ENCODE measurements at regions not wholly inside any gene's neighbourhood (a gene's known extent, or its start where the extent isn't known, plus 50 kb on each side); places are given as distances from the start of the nearest gene placed in this dataset.
"Not testable (repeated sequence)": the region's sequence is repeated elsewhere in the genome, so short reads cannot be mapped to it uniquely, and the experiment has no call there.

DNA sequence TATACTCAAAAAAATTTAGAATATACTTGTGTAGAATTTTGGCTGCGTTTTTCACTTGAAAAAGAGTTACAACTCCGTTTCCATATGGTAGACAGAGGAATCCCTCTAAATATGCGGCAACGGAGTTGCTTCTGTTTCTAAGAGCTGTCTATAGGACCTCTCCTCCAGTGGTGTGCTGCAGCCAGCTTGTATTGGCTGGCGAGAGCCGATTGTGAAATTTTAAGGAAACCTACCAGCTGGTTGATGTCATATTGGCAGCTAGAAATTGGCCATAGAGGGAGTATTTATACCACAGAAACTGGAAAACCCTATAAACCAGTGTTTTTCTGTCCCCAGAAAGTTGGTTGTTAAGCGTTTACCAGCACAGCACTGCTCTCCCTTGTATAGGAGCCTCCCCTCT is 655.8 kb upstream of the EEF2KMT start:
- Mint-ChIP-seq H3K9me3 (peaks cover 20% of the 10 kb centered on the region), H3K27ac (ENCODE audit: low read depth) (no peak overlapping the region), H3K4me3 (no peak overlapping the region), H3K27me3 (no peaks in the 10 kb centered on the region), H3K4me1 (no peaks in the 10 kb centered on the region), H3K36me3 (ENCODE audit: insufficient read depth) (no peaks in the 10 kb centered on the region)
- DNase-seq (ENCODE audit: low spot score in 2 of 2) (no peak), ATAC-seq (replicated peaks; ENCODE audit: extremely low read depth, poor library complexity, severe bottlenecking) (no peak)

DNA sequence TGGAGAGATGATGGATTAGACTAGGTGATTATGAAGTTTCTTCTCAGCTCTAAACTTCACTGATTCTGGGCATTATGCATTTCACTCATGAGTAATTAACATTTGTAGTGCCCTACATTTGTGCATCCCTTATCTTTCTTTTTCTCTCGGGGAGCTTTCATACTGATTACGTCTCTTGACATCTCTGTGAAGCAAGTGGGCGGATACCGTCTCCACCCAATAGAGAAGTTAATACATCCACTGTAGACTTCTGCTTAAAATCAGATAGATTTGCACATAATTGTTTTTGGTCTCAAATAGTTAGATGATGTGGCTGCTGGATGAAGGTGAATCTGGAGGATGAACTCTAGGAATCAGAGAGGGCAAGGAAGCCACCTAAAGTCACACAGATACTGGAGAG is 653.6 kb upstream of the EEF2KMT start:
- no peak for DNase-seq (ENCODE audit: low spot score in 2 of 2)
- no peak for ATAC-seq (replicated peaks; ENCODE audit: extremely low read depth, poor library complexity, severe bottlenecking)
- Mint-ChIP-seq H3K4me1 (no peaks in the 10 kb centered on the region), H3K9me3 (peaks cover 19% of the 10 kb centered on the region), H3K27me3 (no peaks in the 10 kb centered on the region), H3K4me3 (no peak overlapping the region), H3K36me3 (ENCODE audit: insufficient read depth) (no peaks in the 10 kb centered on the region), H3K27ac (ENCODE audit: low read depth) (no peak overlapping the region)

- H3K27me3 Mint-ChIP-seq; DNase-seq (ENCODE audit: low spot score in 2 of 2); H3K27ac Mint-ChIP-seq (ENCODE audit: low read depth); ATAC-seq (replicated peaks; ENCODE audit: extremely low read depth, poor library complexity, severe bottlenecking); H3K4me3 Mint-ChIP-seq; H3K4me1 Mint-ChIP-seq; H3K36me3 Mint-ChIP-seq (ENCODE audit: insufficient read depth): not testable (repeated sequence)
- H3K9me3 Mint-ChIP-seq = peaks cover 19% of the 10 kb centered on the region
Observed at GRCh38 chr16:5750439-5750838, 652.8 kb upstream of the EEF2KMT start.

DNA sequence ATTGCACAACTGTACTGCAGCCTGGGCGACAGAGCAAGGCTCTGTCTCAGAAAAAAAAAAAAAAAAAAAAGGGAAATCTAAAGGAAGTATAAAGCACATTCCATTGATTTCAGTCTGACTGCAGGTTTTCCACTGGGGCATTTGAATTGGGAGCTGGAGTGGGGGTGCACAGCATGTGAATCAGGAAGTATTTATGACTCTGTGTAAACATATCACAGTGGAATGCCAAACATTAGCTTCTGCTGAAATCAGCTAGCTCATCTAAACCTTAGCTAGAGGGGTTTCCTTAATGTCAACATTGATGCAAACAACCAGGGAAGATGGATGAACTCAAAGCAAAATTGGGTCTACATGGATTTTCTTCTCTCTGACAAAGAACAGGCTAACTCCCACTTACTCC is 641.0 kb upstream of the EEF2KMT start:
- Mint-ChIP-seq H3K36me3 (ENCODE audit: insufficient read depth) (no peaks in the 10 kb centered on the region), H3K27ac (ENCODE audit: low read depth) (no peak overlapping the region), H3K9me3 (peaks cover 16% of the 10 kb centered on the region), H3K4me3 (no peak overlapping the region), H3K4me1 (no peaks in the 10 kb centered on the region), H3K27me3 (no peaks in the 10 kb centered on the region)
- no peak for ATAC-seq (replicated peaks; ENCODE audit: extremely low read depth, poor library complexity, severe bottlenecking)
- no peak for DNase-seq (ENCODE audit: low spot score in 2 of 2)

GRCh38 chr16:5736209-5736930 is 638.8 kb upstream of the EEF2KMT start:
- Mint-ChIP-seq H3K27me3 (no peaks in the 10 kb centered on the region), H3K9me3 (peaks cover 12% of the 10 kb centered on the region), H3K27ac (ENCODE audit: low read depth) (no peak overlapping the region), H3K4me1 (no peaks in the 10 kb centered on the region), H3K36me3 (ENCODE audit: insufficient read depth) (no peaks in the 10 kb centered on the region), H3K4me3 (no peak overlapping the region)
- ATAC-seq (replicated peaks; ENCODE audit: extremely low read depth, poor library complexity, severe bottlenecking) (no peak), DNase-seq (ENCODE audit: low spot score in 2 of 2) (no peak)

GRCh38 chr16:5735444-5735843 is 637.8 kb upstream of the EEF2KMT start:
- no peak for DNase-seq (ENCODE audit: low spot score in 2 of 2)
- H3K4me3 Mint-ChIP-seq = no peak overlapping the region
- H3K4me1 Mint-ChIP-seq = no peaks in the 10 kb centered on the region
- no peaks in the 10 kb centered on the region for H3K27me3 Mint-ChIP-seq
- ATAC-seq (replicated peaks; ENCODE audit: extremely low read depth, poor library complexity, severe bottlenecking) = no peak
- H3K36me3 Mint-ChIP-seq (ENCODE audit: insufficient read depth) = no peaks in the 10 kb centered on the region
- no peak overlapping the region for H3K27ac Mint-ChIP-seq (ENCODE audit: low read depth)
- peaks cover 12% of the 10 kb centered on the region for H3K9me3 Mint-ChIP-seq

GRCh38 chr16:5730783-5731182 is 633.2 kb upstream of the EEF2KMT start:
- H3K4me3 Mint-ChIP-seq = no peak overlapping the region
- no peaks in the 10 kb centered on the region for H3K27me3 Mint-ChIP-seq
- no peak overlapping the region for H3K27ac Mint-ChIP-seq (ENCODE audit: low read depth)
- H3K9me3 Mint-ChIP-seq = peaks cover 6% of the 10 kb centered on the region
- no peaks in the 10 kb centered on the region for H3K36me3 Mint-ChIP-seq (ENCODE audit: insufficient read depth)
- DNase-seq (ENCODE audit: low spot score in 2 of 2) = no peak
- no peaks in the 10 kb centered on the region for H3K4me1 Mint-ChIP-seq
- ATAC-seq (replicated peaks; ENCODE audit: extremely low read depth, poor library complexity, severe bottlenecking) = no peak

- no peaks in the 10 kb centered on the region for H3K36me3 Mint-ChIP-seq (ENCODE audit: insufficient read depth)
- H3K9me3 Mint-ChIP-seq = peaks cover 13% of the 10 kb centered on the region
- no peak overlapping the region for H3K27ac Mint-ChIP-seq (ENCODE audit: low read depth)
- no peaks in the 10 kb centered on the region for H3K4me1 Mint-ChIP-seq
- H3K27me3 Mint-ChIP-seq = no peaks in the 10 kb centered on the region
- ATAC-seq (replicated peaks; ENCODE audit: extremely low read depth, poor library complexity, severe bottlenecking) (no peak), DNase-seq (ENCODE audit: low spot score in 2 of 2) (no peak)
- H3K4me3 Mint-ChIP-seq = no peak overlapping the region
Observed at GRCh38 chr16:5722116-5722619, 624.6 kb upstream of the EEF2KMT start.

- Mint-ChIP-seq H3K27me3 (no peaks in the 10 kb centered on the region), H3K36me3 (ENCODE audit: insufficient read depth) (peaks cover 2% of the 10 kb centered on the region), H3K4me3 (no peak overlapping the region), H3K4me1 (no peaks in the 10 kb centered on the region), H3K9me3 (peaks cover 12% of the 10 kb centered on the region), H3K27ac (ENCODE audit: low read depth) (no peak overlapping the region)
- ATAC-seq (replicated peaks; ENCODE audit: extremely low read depth, poor library complexity, severe bottlenecking) (no peak), DNase-seq (ENCODE audit: low spot score in 2 of 2) (no peak)
Observed at GRCh38 chr16:5715155-5715554, 617.6 kb upstream of the EEF2KMT start.

- Mint-ChIP-seq H3K27ac (ENCODE audit: low read depth) (no peak overlapping the region), H3K4me3 (no peak overlapping the region), H3K9me3 (peaks cover 15% of the 10 kb centered on the region), H3K36me3 (ENCODE audit: insufficient read depth) (no peaks in the 10 kb centered on the region), H3K27me3 (no peaks in the 10 kb centered on the region), H3K4me1 (no peaks in the 10 kb centered on the region)
- ATAC-seq (replicated peaks; ENCODE audit: extremely low read depth, poor library complexity, severe bottlenecking) (no peak), DNase-seq (ENCODE audit: low spot score in 2 of 2) (no peak)
Observed at GRCh38 chr16:5709889-5710288, 612.3 kb upstream of the EEF2KMT start.

DNA sequence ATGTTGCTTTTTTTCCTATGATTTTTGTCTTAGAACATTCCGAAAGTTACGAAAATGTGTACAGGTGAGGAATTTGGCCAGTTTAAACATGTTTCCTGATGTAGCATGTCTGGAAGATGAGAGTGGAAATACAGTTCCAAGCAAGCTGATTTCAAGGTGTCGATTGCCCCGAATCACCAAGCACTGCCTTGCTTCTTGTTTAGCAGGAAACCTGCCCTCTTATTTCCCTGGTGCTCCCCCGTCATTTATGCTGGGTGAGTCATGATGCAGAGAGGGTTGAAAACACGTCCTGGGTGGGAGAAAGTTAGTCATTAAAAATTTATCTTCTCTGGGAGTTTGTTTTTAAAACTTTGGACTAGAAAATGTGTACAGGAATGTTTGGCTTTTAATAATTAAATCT is 608.6 kb upstream of the EEF2KMT start:
- H3K9me3 Mint-ChIP-seq = peaks cover 19% of the 10 kb centered on the region
- H3K4me3 Mint-ChIP-seq = no peak overlapping the region
- no peaks in the 10 kb centered on the region for H3K27me3 Mint-ChIP-seq
- ATAC-seq (replicated peaks; ENCODE audit: extremely low read depth, poor library complexity, severe bottlenecking) (no peak), DNase-seq (ENCODE audit: low spot score in 2 of 2) (no peak)
- no peaks in the 10 kb centered on the region for H3K4me1 Mint-ChIP-seq
- H3K36me3 Mint-ChIP-seq (ENCODE audit: insufficient read depth) = no peaks in the 10 kb centered on the region
- no peak overlapping the region for H3K27ac Mint-ChIP-seq (ENCODE audit: low read depth)

DNA sequence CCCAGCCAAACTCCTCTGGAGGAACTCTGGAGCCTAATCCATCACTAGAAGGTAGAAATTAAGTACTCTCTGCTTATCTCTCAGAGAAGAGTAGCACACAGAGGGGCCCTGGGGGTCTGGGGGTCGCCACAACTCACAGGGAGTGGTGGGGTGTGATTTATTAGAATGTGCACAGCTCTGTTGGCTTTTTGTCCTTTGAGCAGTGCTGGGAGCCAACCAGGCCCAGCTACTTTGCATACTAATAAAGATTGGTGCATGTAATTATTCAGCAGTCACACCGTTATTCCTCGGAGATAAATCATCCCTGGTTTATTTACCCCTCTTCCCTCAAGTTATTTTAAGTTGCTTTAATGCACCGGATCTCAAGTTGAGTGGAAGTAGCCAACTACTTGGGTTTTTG is 606.7 kb upstream of the EEF2KMT start:
- Mint-ChIP-seq H3K27me3 (no peaks in the 10 kb centered on the region), H3K27ac (ENCODE audit: low read depth) (no peak overlapping the region), H3K4me1 (no peaks in the 10 kb centered on the region), H3K9me3 (peaks cover 20% of the 10 kb centered on the region), H3K36me3 (ENCODE audit: insufficient read depth) (no peaks in the 10 kb centered on the region), H3K4me3 (no peak overlapping the region)
- ATAC-seq (replicated peaks; ENCODE audit: extremely low read depth, poor library complexity, severe bottlenecking) (no peak), DNase-seq (ENCODE audit: low spot score in 2 of 2) (no peak)

GRCh38 chr16:5693426-5693825 is 595.8 kb upstream of the EEF2KMT start:
- ATAC-seq (replicated peaks; ENCODE audit: extremely low read depth, poor library complexity, severe bottlenecking) = no peak
- DNase-seq (ENCODE audit: low spot score in 2 of 2) = no peak
- Mint-ChIP-seq H3K9me3 (peaks cover 13% of the 10 kb centered on the region), H3K36me3 (ENCODE audit: insufficient read depth) (no peaks in the 10 kb centered on the region), H3K4me1 (no peaks in the 10 kb centered on the region), H3K4me3 (no peak overlapping the region), H3K27me3 (no peaks in the 10 kb centered on the region), H3K27ac (ENCODE audit: low read depth) (no peak overlapping the region)

All from central memory CD8-positive, alpha-beta T cell (primary cell).